GM21786 (cell line): ENCODE measurements at regions not wholly inside any gene's neighbourhood (a gene's known extent, or its start where the extent isn't known, plus 50 kb on each side); places are given as distances from the start of the nearest gene placed in this dataset.
"Not testable (repeated sequence)": the region's sequence is repeated elsewhere in the genome, so short reads cannot be mapped to it uniquely, and the experiment has no call there.

ENCODE experiments used
- ATAC-seq: cut with Tn5 transposase; IDR thresholded peaks from one replicate; pipeline ENCODE4 v1.9.1; 2021; ENCODE audit not compliant: unreplicated experiment

DNA sequence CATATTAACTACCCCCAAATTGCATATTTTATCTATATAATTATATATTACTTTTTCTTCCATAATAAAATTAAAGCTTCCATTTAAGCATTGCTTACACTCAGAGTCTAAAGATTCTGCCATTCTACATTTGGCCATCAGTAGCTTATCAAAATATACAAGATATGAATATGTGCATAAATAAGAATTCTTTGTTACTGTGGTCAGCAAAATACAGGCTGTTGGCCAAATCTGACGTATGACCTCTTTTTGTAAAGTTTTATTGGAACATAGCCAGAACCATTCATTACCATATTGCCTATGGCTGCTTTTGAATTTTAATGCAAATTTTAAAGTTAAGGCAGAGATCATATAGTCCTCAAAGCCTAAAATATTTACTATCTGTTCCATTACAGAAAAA is 643.9 kb upstream of the VRK2 start:
- ATAC-seq = no peak

DNA sequence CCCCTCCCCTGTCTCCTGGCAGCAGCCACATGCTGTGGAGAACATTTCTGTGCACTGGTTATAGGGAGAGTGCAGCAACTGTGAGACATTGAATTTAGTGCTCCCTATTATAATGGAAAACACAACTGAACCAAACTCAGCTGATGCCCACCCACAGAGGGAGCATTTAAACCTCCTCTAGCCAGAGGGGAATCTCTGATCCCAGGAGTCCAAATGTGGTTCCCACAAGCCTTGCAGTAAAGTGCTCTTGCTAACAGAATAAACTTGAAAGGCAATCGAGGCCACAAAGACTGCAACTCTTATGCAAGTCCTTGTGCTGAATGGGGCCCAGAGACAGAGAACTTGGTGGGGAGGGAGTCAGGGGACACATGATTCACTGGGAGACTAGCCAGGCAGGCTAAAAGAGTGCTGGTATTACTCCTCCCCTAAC is 638.8 kb upstream of the VRK2 start:
- ATAC-seq = no peak

DNA sequence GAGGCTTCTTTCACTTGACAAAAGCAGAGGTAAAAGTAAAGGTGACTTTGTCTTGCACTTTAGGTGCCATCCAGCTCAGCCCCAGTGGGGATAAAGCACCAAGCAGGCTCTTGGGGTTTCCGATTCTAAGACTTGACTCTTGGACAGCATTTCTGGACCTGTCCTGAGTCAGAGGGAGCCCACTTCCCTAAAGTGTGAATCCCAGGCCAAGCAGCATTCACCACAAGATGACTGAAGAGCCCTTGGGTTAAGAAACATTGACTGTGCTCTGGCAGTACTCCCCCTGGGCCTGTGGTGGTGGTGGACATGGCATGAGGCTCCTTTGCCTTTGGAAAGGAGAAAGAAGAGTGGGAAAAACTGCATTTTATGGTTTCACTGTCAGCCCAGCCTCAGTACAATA is 638.0 kb upstream of the VRK2 start:
- no peak for ATAC-seq

- no peak for ATAC-seq
Observed at GRCh38 chr2:57417007-57417406, 629.6 kb upstream of the VRK2 start.

GRCh38 chr2:57418859-57419346 is 627.7 kb upstream of the VRK2 start:
- not testable (repeated sequence) for ATAC-seq

- no peak for ATAC-seq
Observed at GRCh38 chr2:57429831-57430230, 616.8 kb upstream of the VRK2 start.

DNA sequence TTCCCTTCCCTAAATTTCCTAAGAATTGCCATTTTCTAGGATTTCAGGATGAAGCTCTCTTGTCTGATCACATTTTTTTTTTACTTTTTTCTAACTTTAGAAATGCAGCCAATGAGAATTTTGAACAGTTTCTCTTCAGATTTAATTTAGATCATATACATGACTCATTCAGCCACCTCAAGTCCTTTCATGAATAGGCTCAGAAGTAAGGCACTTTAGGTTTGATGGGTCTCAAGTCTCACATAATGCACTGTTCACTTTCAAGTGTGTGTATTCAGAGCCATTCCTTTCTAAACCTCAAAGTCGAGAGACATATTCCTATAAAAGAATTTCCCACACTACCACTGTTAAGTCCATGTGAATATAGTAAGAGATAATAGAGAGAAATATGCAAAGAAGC is 614.1 kb upstream of the VRK2 start:
- ATAC-seq = no peak

DNA sequence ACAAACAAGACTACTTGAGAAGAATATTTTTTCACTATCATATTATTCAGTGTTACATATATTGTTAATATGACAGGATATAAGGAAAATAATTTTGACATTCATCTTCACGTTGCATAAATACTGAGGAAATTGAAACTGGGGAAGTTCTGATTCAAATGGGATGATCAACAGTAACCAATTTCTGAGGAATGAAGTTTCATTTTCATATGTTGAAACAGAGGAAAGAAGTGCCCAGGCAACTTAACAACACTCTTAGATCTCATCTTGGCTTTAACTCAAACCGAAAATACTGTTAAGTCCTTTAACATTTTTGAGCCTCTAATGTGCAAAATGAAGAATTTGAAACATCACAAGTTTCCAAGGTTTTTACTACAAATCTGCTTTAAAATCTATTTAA is 612.2 kb upstream of the VRK2 start:
- no peak for ATAC-seq

- no peak for ATAC-seq
Observed at GRCh38 chr2:57434972-57435371, 611.6 kb upstream of the VRK2 start.

- no peak for ATAC-seq
Observed at GRCh38 chr2:57437077-57437476, 609.5 kb upstream of the VRK2 start.

GRCh38 chr2:57440437-57440836 is 606.2 kb upstream of the VRK2 start:
- ATAC-seq = no peak

- ATAC-seq = no peak
Observed at GRCh38 chr2:57443086-57443485, 603.5 kb upstream of the VRK2 start.

GRCh38 chr2:57443973-57444521 is 602.6 kb upstream of the VRK2 start:
- no peak for ATAC-seq

DNA sequence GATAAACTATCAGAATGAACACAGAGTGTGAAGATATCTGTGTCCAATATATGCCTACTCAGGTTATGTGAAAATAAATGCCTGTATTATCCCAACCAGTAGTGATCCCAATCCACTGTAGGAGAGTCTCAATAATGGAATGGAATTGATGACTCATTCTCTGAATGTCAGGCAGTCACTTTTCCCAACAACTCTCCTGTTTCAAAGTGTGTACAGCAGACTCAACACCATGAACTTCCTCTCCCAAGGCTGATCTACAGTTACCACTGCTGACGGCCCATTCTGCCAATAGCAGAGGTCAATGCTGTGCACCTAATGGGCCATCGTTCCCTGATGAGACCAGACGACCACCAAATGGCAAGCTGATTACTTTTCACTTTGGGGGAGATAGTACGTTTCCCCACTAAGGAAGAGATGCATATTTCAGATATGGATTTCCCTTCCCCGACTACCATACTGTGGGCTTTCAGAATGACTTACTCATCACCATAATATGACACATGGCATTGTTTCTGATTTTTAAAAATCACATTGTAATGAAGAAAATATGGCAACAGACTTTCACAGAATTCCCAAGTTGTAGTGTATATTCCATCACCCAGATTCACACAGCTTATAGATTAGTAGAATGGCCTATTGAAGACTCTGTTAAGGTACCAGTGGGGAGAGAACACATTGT is 601.7 kb upstream of the VRK2 start:
- ATAC-seq = no peak

- no peak for ATAC-seq
Observed at GRCh38 chr2:57448816-57449215, 597.8 kb upstream of the VRK2 start.

- ATAC-seq = no peak
Observed at GRCh38 chr2:57450170-57450569, 596.4 kb upstream of the VRK2 start.

GRCh38 chr2:57452634-57453033 is 594.0 kb upstream of the VRK2 start:
- ATAC-seq = no peak

DNA sequence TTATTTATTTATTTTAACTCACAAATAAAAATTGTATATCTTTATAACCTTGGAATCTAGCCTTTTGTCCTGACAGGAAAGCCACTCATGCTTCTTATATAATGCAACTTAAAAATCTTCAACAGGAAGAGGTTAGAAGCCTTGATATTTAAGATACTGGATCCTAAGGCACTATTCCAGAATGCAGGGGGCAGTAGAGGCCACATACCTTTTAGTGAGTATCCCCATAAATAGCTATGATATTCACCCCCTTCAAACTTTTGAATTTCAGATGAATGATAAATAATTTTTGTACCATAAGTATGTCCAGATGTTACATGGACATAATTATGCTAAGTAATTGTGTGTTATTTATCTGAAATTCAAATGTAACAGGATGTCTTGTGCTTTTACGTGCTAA is 592.7 kb upstream of the VRK2 start:
- no peak for ATAC-seq

- no peak for ATAC-seq
Observed at GRCh38 chr2:57460396-57461276, 586.0 kb upstream of the VRK2 start.

GRCh38 chr2:57461624-57462023 is 585.0 kb upstream of the VRK2 start:
- ATAC-seq = no peak

- no peak for ATAC-seq
Observed at GRCh38 chr2:57465067-57465466, 581.5 kb upstream of the VRK2 start.

DNA sequence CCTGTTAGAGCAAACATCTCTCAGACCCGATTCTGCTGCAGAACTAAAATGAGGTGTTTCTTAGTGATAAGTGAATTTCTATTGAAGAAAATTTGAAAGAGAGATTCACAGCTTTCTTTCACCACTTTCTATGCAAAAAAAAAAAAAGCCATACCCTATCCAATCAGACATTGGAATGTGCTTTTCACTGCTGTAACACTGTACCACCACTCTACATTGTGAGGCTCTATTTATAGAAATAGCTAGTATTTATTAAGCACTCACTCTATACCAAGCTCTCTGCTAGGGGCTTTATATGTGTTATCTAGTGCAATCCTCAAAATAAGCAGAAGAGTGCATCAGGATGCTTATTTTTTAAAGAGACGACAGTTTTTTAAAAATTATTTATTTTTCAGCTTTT is 580.6 kb upstream of the VRK2 start:
- ATAC-seq = no peak
